GM18507 (cell line): ENCODE measurements at regions not wholly inside any gene's neighbourhood (a gene's known extent, or its start where the extent isn't known, plus 50 kb on each side); places are given as distances from the start of the nearest gene placed in this dataset.

Source experiments
- DNase-seq: peaks from one replicate; pipeline ENCODE4 v3.0.0; 2011; ENCODE audit warnings: low read depth; ENCODE audit not compliant: insufficient read length; ENCODE audit errors: extremely low spot score
- FAIRE-seq: peaks from 2 replicates; lab custom pipeline; 2011; peaks lifted over from hg19 to GRCh38; lab: Jason Lieb, UNC

GRCh38 chr3:148162132-148162531 lies 535.6 kb upstream of the AGTR1 start:
- FAIRE-seq = no peak

GRCh38 chr3:148168347-148168746 lies 529.4 kb upstream of the AGTR1 start:
- DNase-seq = no peak
- no peak for FAIRE-seq

More at GRCh38 chr3:148162132-148162531, 535.6 kb upstream of the AGTR1 start:
- DNase-seq = no peak

GRCh38 chr3:148173851-148174250 lies 523.9 kb upstream of the AGTR1 start:
- FAIRE-seq = peak; percentile 71
- DNase-seq = no peak

- no peak for FAIRE-seq
- no peak for DNase-seq
These were observed 522.5 kb upstream of the AGTR1 start for GRCh38 chr3:148175214-148175613.

GRCh38 chr3:148178503-148178902 lies 519.2 kb upstream of the AGTR1 start:
- no peak for FAIRE-seq

GRCh38 chr3:148184798-148185197 lies 512.9 kb upstream of the AGTR1 start:
- DNase-seq = no peak
- FAIRE-seq = no peak

More at GRCh38 chr3:148178503-148178902, 519.2 kb upstream of the AGTR1 start:
- DNase-seq = no peak

- no peak for FAIRE-seq
These were observed 510.8 kb upstream of the AGTR1 start for GRCh38 chr3:148186881-148187280.

GRCh38 chr3:148187296-148187695 lies 510.4 kb upstream of the AGTR1 start:
- FAIRE-seq (no peak), DNase-seq (no peak)

More at GRCh38 chr3:148186881-148187280, 510.8 kb upstream of the AGTR1 start:
- no peak for DNase-seq

GRCh38 chr3:148190441-148190990 lies 507.2 kb upstream of the AGTR1 start:
- no peak for FAIRE-seq
- no peak for DNase-seq

- no peak for DNase-seq
- no peak for FAIRE-seq
These were observed 505.7 kb upstream of the AGTR1 start for GRCh38 chr3:148191966-148192365.

- DNase-seq (no peak), FAIRE-seq (no peak)
These were observed 500.6 kb upstream of the AGTR1 start for GRCh38 chr3:148197061-148197460.

GRCh38 chr3:148202386-148202785 lies 495.3 kb upstream of the AGTR1 start:
- DNase-seq (no peak), FAIRE-seq (no peak)

- FAIRE-seq (no peak), DNase-seq (no peak)
These were observed 494.2 kb upstream of the AGTR1 start for GRCh38 chr3:148203297-148204010.

- FAIRE-seq = no peak
- DNase-seq = no peak
These were observed 493.6 kb upstream of the AGTR1 start for GRCh38 chr3:148204131-148204530.

GRCh38 chr3:148205977-148206376 lies 491.7 kb upstream of the AGTR1 start:
- FAIRE-seq (no peak), DNase-seq (no peak)

GRCh38 chr3:148206446-148206845 lies 491.3 kb upstream of the AGTR1 start:
- DNase-seq = no peak

GRCh38 chr3:148208975-148209374 lies 488.7 kb upstream of the AGTR1 start:
- FAIRE-seq (no peak), DNase-seq (no peak)

More at GRCh38 chr3:148206446-148206845, 491.3 kb upstream of the AGTR1 start:
- no peak for FAIRE-seq

- DNase-seq (no peak), FAIRE-seq (no peak)
These were observed 486.0 kb upstream of the AGTR1 start for GRCh38 chr3:148211725-148212124.

- FAIRE-seq (no peak), DNase-seq (no peak)
These were observed 483.0 kb upstream of the AGTR1 start for GRCh38 chr3:148214705-148215104.

GRCh38 chr3:148217317-148217716 lies 480.4 kb upstream of the AGTR1 start:
- DNase-seq (no peak), FAIRE-seq (no peak)

- FAIRE-seq (no peak), DNase-seq (no peak)
These were observed 479.5 kb upstream of the AGTR1 start for GRCh38 chr3:148218222-148218621.
